GOT3 (cell line): ENCODE measurements at regions not wholly inside any gene's neighbourhood (a gene's known extent, or its start where the extent isn't known, plus 50 kb on each side); places are given as distances from the start of the nearest gene placed in this dataset.
"Not testable (repeated sequence)": the region's sequence is repeated elsewhere in the genome, so short reads cannot be mapped to it uniquely, and the experiment has no call there.

Source experiments
- DNase-seq: peaks from one replicate; lab custom pipeline; 2025; ENCODE audit warnings: mixed read lengths; lab: John Stamatoyannopoulos, UW

GRCh38 chr4:188374871-188375270, 235.6 kb downstream of the TRIML1 start:
- DNase-seq = no peak

DNA sequence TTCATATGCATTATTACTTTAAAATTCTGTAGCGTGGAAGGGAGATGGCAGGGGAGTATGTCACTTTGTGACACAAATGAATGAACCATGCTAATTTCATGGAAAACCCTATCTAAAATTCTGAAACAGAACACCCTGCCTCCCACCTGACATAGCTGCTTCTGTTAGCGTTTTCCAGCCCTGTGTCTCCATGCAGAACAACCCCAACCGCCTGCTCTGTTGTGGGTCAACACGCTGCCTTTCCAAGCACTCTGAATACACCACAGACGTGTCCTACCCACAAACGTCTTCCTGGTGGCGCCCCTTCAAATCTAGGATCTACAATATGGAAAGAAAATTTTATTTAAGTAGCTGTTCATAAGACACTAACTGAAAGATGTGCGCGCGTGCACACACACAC, 238.6 kb downstream of the TRIML1 start:
- no peak for DNase-seq

DNA sequence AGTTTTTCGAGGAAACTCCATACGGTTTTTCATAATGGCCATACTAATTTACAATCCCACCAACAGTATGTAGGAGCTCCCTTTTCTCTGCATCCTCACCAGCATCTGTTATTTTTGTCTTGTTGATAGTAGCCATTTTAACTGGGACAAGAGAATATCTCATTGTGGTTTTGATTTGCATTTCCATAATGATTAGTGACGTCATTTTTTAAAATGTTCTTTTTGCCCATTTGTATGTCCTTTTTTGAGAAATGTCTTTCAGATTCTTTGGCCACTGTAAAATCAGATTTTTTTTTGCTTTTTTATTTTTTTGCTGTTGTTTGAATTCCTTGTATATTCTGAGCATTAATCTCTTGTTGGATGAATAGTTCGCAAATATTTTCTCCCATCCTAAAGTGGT, 243.9 kb downstream of the TRIML1 start:
- no peak for DNase-seq

DNA sequence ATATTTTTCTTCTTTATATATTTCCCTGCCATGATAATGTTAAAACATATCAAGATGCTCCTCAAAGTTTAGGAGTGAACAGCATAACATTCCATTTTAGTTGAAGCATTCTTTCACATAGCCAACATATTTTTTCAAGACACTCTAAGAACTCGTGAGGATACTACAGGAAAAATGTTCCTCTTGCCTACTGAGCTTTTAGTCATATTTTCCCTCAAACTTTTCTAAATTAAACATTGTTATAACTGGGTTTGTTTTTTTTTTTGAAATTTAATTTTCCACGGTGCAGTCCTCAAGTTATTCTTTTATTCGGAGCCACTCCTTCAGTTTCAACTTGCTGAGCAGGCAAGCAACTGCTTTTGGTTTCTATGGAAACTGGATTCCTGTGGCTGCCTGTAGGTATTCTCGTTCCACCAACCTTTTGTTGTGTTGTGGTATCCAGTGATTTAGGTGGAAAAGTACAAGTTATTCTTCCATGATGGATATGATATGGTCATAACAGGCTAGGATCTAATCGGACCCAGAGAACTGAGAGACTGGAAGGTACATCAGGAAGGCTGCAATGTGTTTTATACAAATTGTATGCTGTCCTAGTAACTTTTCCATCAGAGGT, 248.0 kb downstream of the TRIML1 start:
- DNase-seq = no peak

DNA sequence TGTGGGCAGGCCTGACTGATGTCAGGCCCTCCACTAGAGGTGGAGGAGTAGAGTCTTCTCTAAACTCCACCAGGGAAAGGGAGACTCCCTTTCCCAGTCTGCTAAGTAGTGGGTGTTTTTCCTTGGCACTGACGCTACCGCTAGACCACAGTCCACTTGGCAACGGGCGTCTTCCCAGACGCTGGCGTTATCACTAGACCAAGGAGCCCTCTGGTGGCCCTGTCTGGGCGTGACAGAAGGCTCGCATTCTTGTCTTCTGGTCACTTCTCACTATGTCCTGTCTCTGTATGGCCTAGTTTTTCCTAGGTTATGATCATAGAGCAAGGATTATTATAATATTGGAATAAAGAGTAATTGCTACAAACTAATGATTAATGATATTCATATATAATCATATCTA, 252.1 kb downstream of the TRIML1 start:
- not testable (repeated sequence) for DNase-seq

DNA sequence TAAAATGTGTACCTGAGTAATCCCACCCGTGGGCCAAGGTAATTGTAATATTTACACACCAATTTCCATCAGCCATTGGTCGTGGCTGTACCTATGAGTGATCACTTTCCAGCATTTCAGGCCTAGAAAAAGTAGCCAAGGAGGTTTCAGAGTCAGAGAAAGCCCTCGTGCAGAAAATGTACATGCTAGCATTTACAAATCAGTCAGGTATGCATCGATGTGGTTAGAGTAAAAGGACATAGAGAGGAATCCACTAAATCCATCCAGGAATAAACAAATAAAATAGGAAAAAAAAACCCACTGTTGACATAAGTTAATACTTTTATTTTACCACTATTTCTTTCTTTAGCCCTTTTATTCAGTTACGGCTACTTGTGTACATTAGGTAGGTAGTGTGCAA, 256.8 kb downstream of the TRIML1 start:
- DNase-seq = no peak

DNA sequence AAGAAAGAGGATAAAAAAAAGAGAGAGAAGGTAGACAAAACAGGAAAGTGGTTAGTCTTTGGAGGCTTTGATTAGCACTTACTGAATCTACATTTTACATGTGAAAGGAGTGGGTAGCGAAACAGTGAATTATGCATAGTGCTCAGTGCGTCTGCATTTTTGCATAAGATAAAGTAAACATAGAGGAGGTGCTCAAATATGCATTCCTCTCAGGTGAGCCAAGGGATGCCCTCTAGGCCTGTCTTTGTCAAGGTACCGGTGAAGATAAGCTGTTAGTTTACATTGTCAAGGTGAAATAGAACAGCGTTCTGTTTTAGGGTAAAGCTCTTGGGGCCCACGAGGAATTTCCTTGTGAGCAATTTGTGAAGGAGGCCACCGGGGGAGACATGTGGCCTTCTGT, 260.6 kb downstream of the TRIML1 start:
- DNase-seq = no peak

DNA sequence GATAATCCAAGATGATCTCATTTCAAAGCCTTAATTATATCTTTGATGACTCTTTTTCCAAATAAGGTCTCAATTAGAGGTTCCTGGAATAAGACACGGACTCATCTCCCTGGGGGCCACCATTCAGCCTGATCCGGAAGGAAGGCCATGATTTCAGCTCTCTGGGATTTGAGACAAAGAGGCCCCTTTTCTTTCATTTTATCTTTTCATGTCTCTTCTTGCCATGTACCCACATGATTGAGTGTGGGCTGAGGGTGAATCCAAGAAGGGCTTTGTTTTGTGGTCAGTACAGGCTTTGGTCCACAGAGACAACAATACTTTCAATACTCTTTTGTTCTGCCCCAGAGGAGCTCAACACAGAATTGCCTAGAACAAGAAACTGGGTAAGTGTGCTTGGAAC, 261.2 kb downstream of the TRIML1 start:
- DNase-seq = no peak

DNA sequence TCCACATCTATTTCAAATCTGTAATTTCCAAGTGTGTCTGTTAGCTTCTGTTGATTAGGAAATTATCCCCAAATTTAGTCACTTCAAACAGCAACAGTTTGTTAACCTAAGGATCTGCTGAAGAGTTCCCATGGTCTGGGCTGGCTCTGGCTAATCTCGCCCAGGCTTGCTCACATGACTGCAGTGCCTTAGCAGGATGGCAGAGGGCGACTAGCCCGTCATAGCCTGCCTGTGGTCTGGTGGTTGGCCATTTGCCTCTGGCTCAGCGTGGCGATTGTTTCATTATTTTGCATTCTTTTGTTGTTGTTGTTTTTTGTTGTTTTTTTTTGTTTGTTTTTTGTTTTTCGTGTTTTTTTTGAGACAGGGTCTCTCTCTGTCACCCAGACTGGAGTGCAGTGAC, 264.0 kb downstream of the TRIML1 start:
- DNase-seq = no peak

DNA sequence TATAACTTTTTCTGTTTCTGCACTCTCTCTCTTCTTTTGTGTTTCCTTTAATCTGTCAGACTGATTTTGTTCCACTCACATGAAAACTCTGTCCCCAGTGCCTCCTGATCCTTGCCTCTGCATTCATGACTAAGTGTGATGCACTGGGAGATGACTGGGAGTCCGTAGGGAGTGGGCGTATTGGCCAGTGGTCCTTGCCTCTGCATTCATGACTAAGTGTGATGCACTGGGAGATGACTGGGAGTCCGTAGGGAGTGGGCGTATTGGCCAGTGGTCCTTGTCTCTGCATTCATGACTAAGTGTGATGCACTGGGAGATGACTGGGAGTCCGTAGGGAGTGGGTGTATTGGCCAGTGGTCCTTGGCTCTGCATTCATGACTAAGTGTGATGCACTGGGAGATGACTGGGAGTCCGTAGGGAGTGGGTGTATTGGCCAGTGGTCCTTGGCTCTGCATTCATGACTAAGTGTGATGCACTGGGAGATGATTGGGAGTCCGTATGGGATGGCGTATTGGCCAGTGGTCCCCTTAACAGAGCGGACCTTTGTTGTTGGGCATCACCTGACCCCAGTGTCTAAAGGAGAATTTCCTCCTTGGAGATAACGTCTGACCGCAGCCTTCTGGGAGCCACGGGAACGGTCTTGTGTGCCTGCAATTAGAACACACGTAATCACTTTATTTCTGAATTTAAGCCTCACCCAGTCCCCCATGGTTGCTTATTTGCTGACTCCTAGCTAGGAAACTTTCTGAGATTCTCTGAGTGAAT, 266.0 kb downstream of the TRIML1 start:
- peak; percentile 19 for DNase-seq

DNA sequence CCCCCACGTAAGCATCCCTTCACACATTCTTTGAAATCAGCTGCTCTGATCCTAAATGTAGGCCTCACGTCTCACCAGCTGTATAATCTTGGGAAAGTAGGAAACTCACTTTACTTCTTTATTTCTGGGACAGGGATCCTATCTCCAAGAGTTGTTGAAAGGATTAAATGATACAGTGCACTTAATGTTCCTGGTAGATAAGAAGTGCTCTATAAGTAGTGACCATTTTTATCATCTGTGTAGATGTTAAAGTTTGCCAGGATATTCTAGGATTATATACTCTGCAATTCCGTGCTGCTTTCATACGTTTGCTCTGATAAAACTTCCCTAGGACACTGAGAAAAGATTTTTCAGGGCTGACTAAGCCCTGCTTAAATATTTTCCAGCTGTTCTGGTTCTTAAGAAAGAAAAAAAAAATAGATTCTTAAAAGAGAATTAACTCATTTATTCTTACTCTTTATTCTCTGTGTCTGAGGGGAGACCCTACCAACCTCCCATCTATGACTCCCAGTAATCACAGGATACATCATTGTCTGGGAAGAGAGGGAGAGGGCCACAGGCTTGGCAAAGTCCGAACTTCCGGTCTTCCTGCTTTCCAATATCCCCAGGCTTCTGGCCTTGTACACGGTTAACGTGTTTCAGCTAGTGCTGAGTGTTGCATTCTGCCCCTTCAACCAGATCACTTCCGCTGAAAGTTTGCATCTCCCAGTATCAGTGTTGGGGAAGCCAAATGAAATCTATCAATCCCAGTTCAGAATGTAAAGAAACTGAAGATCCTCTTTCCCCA, 269.2 kb downstream of the TRIML1 start:
- no peak for DNase-seq

DNA sequence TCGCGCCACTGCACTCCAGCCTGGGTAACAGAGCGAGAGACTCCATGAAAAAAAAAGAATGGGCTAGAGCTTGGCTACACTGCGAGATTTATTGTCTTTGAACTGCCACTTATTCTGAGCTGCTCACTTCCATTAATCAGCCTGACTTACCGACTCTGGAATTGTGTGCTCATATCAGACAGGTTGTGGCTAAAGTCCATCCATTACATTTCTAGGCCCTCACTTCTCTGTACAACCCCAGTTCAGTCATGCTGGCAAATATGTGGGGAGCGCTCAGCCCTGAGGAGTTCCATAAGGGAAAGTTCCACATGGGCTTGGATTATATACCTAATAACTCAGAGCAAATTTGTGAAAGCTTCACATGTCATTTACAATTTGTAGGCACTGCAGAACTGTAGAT, 270.6 kb downstream of the TRIML1 start:
- DNase-seq = no peak

DNA sequence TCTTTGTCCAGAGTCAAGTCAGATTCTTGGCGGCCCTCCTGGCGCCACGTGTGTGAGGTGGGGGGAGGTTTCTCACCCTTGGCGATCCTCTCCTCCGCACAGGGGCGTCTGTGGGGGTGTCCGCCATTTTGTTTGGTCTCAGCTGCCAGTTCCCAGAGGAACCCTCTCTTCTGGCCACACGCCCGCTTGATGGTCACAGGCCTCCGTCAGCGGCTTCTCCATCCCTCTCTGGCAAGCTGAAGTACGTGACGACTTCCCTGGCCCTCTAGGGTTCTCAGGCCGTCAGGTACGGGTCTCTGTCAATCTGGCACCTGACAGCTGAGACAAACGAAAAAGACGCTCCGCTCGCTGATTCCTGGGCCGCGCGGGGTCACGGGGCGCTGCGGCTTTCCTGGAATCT, 272.6 kb downstream of the TRIML1 start:
- DNase-seq = no peak

GRCh38 chr4:188412499-188412898, 273.3 kb downstream of the TRIML1 start:
- no peak for DNase-seq

DNA sequence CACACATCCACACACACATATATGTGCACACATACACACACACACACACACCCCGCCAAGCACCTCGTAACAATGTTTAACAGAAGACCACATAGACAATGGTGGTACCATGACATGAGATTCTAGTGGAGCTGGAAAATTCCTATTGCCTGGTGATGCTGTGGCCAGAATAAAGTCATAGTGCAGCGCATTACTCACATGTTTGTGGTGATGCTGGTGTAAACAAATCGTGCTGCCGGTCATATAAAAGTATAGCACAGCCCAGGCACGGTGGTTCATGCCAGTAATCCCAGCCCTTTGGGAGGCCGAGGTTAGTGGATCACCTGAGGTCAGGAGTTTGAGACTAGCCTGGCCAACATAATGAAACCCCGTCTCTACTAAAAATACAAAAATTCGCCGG, 275.2 kb downstream of the TRIML1 start:
- DNase-seq = no peak

DNA sequence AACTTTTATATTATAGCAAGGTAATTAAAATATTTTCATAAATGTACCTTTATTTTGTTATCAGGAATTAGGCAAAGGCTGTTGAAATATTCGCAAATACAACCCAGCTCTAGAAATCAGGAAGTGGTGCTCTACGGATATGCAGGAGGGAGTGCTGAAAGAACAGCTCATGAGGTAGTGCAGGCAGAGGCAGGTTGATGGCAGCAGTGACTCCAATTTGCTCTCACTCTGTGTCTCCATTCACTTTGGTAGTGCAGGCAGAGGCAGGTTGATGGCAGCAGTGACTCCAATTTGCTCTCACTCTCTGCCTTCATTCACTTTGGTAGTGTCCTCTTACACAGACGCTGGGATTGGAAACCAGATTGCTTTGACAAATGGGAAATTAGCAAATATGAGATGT, 277.9 kb downstream of the TRIML1 start:
- DNase-seq = no peak

GRCh38 chr4:188423039-188423438, 283.8 kb downstream of the TRIML1 start:
- no peak for DNase-seq

DNA sequence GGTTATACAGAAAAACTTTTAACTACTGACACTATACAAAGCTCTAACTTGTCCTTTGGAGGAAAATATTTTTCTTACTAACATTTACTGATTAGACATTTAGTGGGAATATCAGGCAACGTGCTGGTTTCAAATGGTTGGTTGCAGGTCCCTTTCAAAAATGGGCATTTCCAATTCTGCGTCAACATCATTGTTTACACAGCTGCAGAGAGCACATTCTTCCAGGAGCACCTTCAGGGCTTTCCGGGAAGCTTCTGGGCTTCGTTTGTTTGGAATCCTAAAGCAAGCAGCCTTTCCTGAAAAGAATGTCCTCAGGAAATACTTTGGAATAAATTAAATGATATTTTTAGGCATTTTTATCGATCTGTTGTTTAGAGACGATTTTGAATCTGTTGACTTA, 289.7 kb downstream of the TRIML1 start:
- no peak for DNase-seq

DNA sequence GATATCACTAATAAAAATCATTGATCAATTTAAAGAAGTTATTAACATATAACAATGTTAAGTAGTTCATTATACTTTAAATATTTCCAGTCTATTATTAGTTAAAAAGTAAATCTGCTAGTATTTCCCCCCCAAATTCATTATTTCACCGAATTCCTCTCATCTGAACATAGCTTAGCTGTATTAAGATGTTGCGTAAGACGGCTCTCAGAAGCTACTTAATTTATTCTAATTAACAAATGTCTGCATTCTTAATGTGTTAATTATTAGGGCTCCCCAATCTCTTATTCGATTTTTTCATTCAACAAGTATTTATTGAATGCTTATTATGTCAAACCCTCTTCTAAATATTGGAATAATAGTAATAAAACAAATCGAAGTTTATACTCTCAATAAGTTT, 290.7 kb downstream of the TRIML1 start:
- DNase-seq = no peak

- DNase-seq = no peak
Measured at GRCh38 chr4:188430384-188430783, 291.1 kb downstream of the TRIML1 start.

DNA sequence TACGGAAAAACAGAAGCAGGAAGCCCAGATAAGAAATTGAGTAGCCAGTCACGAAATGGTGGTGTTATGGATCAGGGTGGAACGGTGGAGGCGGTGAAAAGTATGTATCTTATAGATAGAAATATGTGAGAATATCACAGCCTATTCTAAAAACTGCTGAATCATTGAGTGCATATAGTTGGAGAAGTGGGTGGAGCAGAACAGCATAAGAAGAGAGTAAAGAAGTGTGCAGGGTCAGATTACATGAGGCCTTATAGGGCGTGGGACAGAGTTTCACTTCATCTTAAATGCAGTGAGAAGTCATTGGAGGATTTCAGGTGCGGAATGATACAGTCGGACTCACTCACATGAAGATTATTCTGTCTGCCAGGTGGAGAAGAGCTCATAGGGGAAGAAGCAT, 293.1 kb downstream of the TRIML1 start:
- no peak for DNase-seq

GRCh38 chr4:188433741-188434315, 294.6 kb downstream of the TRIML1 start:
- DNase-seq = no peak

DNA sequence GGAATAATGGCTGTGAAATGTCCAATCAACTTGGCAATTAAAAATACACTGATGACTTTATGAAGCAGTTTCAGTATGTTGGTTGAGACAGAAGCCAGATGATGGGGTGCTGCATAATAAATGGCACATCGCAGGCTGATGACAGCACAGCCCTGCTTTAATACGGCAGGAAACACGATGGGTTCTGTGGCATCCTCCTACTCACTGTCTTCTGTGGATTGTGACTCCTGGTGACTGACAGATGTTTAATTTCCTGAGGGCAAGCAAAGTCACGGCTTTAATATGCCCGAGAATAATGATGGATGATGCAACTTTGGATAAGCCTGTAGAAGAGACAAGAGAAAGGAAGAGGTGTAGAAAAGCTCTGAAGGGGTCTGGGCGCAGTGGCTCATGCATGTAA, 295.4 kb downstream of the TRIML1 start:
- no peak for DNase-seq
